ENCODE measurements at regions not wholly inside any gene's neighbourhood (a gene's known extent, or its start where the extent isn't known, plus 50 kb on each side); places are given as distances from the start of the nearest gene placed in this dataset.

DNA sequence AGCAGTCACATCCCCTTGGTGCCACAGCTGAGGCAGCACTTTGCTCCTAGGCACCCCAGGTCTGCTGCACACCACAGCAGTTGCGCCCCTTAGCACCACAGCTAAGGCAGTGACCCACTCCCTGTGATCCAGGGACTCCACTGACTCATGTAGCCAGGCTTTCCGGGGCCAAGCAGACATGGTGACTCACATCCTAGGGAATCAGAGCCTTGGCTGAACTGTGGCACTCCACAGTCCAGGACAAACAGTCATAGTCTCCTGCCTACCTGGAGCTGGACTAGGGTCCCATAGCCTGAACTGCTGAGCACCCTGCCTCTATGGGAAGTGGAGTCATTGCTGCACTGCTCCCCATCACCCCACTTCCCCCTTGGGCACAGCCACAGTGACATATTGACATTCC, 338.7 kb downstream of the NPR3 start:
- no peak overlapping the region for H3K4me3 ChIP-seq (ENCODE audit: low read depth, low read length)
- TF ChIP-seq, protein P1, sequence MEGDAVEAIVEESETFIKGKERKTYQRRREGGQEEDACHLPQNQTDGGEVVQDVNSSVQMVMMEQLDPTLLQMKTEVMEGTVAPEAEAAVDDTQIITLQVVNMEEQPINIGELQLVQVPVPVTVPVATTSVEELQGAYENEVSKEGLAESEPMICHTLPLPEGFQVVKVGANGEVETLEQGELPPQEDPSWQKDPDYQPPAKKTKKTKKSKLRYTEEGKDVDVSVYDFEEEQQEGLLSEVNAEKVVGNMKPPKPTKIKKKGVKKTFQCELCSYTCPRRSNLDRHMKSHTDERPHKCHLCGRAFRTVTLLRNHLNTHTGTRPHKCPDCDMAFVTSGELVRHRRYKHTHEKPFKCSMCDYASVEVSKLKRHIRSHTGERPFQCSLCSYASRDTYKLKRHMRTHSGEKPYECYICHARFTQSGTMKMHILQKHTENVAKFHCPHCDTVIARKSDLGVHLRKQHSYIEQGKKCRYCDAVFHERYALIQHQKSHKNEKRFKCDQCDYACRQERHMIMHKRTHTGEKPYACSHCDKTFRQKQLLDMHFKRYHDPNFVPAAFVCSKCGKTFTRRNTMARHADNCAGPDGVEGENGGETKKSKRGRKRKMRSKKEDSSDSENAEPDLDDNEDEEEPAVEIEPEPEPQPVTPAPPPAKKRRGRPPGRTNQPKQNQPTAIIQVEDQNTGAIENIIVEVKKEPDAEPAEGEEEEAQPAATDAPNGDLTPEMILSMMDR (IDR thresholded peaks at IDR 0.05; ENCODE audit: borderline replicate concordance, insufficient read depth, low read depth, low read length): no peak

DNA sequence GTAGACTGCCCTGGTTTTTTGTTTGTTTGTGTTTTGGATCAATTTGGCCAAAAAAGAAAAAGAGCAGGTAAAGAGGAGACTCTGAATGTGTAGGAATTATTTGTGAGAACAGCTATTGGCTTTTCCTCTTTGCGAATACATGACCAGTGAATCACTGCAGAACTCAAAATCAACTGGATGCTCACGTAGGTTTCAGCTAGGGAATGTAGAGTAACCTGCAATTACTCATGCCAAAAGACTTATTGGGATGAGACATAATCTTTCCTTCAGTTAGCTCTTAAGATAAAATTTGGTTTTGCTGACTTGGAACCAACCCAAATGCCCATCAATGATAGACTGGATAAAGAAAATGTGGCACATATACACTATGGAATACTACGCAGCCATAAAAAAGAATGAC, 348.0 kb downstream of the NPR3 start:
- TF ChIP-seq, protein P1 (IDR thresholded peaks at IDR 0.05; ENCODE audit: borderline replicate concordance, insufficient read depth, low read depth, low read length): no peak
- H3K4me3 ChIP-seq (ENCODE audit: low read depth, low read length): no peak overlapping the region

DNA sequence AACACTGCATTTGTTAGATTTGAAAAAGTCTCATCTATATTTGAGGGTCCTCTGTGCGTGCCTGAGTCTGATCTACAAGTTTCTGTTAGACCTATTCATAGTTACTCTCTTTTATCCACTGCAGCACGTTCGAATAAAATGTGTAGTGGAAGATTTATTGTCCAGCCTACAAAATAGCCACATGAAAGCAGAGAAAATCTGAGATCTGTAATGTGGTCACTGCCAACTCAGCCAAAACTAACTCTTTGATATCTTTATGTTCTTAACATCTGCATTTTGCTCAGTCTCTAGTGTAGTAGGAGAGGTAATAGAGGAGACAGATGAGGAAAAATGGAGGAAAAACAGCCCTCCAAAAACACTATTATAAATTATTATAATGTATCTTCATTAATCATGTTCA, 354.0 kb downstream of the NPR3 start:
- TF ChIP-seq, protein P1 (IDR thresholded peaks at IDR 0.05; ENCODE audit: borderline replicate concordance, insufficient read depth, low read depth, low read length): no peak
- no peak overlapping the region for H3K4me3 ChIP-seq (ENCODE audit: low read depth, low read length)

DNA sequence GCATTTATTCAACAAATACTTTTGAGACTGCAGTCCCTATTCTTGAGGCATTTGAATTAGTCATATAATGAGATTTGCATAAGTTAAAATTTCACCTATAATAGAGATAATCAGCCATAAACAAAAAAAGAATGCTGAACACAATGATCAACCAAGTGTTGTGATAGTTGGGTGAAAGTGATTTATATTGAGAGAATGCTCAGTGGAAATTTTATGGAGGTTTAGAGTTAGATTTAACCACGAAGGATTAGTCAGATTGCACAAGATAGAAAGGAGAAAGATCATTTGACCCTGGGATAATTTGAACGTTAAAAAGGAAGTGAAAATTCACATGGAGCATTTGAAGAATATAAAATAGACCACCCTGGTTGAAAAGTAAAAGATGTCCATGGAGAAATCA, 356.2 kb downstream of the NPR3 start:
- no peak overlapping the region for H3K4me3 ChIP-seq (ENCODE audit: low read depth, low read length)
- TF ChIP-seq, protein P1 (IDR thresholded peaks at IDR 0.05; ENCODE audit: borderline replicate concordance, insufficient read depth, low read depth, low read length): no peak

DNA sequence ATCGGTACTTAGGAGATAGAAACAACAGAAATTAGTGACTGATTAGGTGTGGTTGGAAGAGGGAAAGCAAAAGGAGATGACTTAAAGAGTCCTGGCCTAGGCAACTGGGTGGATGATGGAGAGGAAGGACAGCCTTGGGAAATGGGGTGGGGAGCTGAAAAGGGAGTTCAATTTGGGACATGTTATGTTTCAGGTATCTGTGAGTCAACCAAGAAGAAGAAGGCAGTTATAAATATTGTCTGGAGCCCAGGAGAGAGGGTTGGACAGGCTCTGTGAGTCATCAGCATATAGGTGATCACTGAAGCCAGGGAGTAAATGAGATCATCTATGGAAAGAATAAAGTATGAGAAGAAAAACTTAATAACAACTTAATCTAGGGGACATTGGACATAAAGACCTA, 357.7 kb downstream of the NPR3 start:
- H3K4me3 ChIP-seq (ENCODE audit: low read depth, low read length): no peak overlapping the region
- TF ChIP-seq, protein P1 (IDR thresholded peaks at IDR 0.05; ENCODE audit: borderline replicate concordance, insufficient read depth, low read depth, low read length): no peak

DNA sequence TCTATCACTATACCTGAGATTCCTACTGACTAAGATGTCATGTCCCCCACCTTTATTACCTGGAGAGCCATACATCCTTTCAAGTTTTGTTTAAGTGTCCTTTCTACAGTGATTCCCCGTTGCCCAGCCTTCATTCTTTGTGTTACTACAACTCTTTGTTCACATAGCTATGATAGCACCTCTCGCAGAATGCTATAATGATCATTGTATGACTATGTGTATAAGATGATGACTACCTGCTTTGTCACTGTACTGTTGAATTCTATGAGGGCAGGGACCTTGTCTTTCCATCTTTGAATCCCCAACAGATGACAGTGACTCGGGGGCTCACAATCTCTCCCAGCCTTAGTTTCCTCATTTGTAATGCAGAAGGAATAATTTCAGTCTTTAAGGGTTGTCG, 361.2 kb downstream of the NPR3 start:
- H3K4me3 ChIP-seq (ENCODE audit: low read depth, low read length): no peak overlapping the region
- TF ChIP-seq, protein P1 (IDR thresholded peaks at IDR 0.05; ENCODE audit: borderline replicate concordance, insufficient read depth, low read depth, low read length): no peak

DNA sequence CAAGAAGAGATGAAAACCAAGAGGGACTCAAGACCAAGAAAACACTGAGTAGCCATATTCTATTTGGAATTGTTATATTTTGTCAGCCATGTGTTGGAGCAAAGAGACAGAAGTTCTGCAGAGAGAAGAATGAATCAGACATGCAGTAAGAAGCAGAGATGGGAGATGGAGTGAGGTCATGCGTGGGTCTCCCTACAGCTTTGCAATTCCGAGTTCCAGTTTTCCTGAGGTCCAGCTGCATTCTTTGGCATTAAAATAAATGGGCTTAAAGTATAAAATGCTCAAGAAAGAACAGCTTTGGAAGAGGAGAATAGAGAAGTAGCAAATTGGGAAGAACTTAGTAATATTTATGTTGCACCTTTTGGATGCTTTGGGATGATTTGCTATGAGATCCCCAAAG, 361.6 kb downstream of the NPR3 start:
- no peak overlapping the region for H3K4me3 ChIP-seq (ENCODE audit: low read depth, low read length)
- TF ChIP-seq, protein P1 (IDR thresholded peaks at IDR 0.05; ENCODE audit: borderline replicate concordance, insufficient read depth, low read depth, low read length): no peak
